Esophagus muscularis mucosa (tissue), 3 donors: ENCODE measurements at regions not wholly inside any gene's neighbourhood (a gene's known extent, or its start where the extent isn't known, plus 50 kb on each side); places are given as distances from the start of the nearest gene placed in this dataset.

Experiments
- CTCF ChIP-seq, 3 experiments: fragments of 200-600 bp in 2 of 3; fragments of 450-650 bp in 1 of 3; sonication (generic) in 2 of 3; IDR thresholded peaks; one replicate each; pipeline ENCODE4 v1.5.1; 2017 to 2019; ENCODE audit warnings: antibody characterized with exemption in 3 of 3, mild to moderate bottlenecking in 2 of 3, moderate library complexity in 1 of 3
- POLR2A ChIP-seq: fragments of 450-650 bp; IDR thresholded peaks from one replicate; pipeline ENCODE4 v1.6.1; 2017; ENCODE audit warnings: antibody characterized with exemption, moderate library complexity, mild to moderate bottlenecking, low read depth

- TF ChIP-seq CTCF (IDR thresholded peaks at IDR 0.05) (no peak), POLR2A (no peak)
Measured at GRCh38 chr19:23832717-23833327, 74.1 kb upstream of the ZNF681 start.
